GM11168 (cell line): ENCODE measurements at regions not wholly inside any gene's neighbourhood (a gene's known extent, or its start where the extent isn't known, plus 50 kb on each side); places are given as distances from the start of the nearest gene placed in this dataset.

Experiments
- in situ Hi-C: fragments of 300-500 bp; cut with MboI; formaldehyde crosslinking; loops from one replicate; pipeline ENCODE4 v1.12.0; 2022; ENCODE audit warnings: low sequenced_read_pairs; ENCODE audit not compliant: unreplicated experiment

GRCh38 chr18:67301592-67301991, 214.9 kb downstream of the DSEL start:
- in situ Hi-C loops = no loop called here

DNA sequence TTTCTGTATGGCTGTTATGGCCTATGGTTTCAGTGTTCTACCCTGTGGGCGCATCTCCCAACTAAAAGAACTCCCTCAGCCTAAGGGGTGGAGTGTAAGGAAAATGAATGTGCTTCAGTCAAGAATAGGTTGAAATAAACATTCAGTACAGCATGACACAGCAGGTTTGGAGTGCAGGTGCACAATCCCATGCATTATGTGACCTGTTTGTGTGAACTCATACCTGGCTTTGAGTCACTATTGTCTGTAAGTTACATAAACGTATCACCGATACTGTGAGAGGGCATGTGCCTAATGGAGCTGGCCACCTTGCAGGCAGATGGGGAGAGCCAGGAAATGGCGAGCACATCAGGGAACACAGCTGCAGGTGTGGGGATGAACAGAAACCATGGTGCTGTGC, 216.0 kb downstream of the DSEL start:
- in situ Hi-C loops = no loop called here

DNA sequence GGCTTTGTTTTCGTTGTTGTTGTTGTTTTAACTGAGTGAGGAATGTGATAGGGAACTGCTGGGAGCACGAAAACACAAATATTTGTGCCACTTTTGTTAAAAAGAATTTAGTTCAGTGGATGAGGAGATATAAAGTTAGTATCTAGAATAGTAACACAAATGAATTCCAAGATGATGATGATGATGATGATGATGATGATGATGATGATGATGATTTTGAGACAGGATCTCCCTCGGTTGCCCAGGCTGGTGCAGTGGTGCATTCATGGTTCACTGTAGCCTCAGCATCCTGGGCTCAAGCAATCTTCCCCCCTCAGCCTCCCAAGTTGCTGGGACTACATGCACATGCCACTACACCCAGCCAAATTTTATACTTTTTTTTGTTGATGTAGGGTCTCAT, 223.7 kb downstream of the DSEL start:
- in situ Hi-C loops = no loop called here

GRCh38 chr18:67290421-67290820, 226.1 kb downstream of the DSEL start:
- in situ Hi-C loops = no loop called here

- in situ Hi-C loops = no loop called here
These were observed 230.9 kb downstream of the DSEL start for GRCh38 chr18:67285583-67285982.

DNA sequence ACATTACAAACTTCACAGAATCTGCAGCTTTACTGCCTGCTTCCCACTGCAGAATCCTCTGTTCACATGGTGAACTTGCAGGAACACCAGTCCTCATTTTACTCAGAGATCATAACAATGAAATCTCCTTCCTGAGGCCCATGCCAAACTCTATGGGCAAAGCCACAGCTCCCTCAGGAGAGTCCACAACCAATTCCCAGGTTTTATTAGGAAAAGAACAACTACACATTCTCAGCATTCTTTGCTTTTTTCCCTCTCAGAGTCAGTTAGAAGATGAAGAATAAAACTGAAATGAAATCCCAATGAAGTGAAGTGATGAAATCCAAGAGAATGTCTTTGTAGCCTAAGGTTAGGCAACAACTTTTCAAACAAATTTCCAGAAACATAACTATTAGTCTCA, 233.7 kb downstream of the DSEL start:
- in situ Hi-C loops = no loop called here

- in situ Hi-C loops = no loop called here
These were observed 234.8 kb downstream of the DSEL start for GRCh38 chr18:67281746-67282145.

DNA sequence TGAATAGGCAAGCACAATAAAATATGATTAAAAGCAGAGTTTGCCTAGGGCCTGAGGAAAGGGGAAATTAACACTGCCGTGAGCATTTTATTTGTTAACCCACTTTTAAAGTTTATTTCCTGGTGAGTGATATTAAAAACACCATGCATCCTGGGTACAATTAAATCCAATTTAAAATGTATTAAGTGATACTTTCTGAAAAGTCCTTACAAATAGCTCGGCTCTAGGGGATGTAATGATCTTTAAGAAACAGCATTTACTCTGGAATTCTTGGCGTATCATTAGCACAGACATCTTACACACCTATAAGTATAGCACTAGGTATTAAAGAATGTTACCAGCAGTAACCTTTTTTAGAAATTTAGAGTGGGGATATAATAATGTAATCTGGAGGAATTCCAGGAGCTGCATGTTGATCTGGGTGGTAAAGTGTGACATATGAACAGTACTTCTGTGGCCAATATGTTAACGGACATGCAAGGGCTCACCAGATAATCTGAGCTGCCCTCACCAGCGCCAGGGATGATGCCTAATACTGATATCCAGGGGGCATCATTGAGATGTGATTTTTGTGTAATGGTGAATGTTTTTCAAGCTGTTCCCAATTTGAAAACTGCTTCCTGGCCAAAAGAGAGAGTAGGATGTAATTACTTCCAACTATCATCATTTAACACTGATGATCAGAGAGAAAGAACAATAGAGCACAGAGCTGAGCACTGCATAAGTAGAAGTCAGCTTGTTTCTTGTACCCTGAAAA, 235.9 kb downstream of the DSEL start:
- in situ Hi-C loops = no loop called here

DNA sequence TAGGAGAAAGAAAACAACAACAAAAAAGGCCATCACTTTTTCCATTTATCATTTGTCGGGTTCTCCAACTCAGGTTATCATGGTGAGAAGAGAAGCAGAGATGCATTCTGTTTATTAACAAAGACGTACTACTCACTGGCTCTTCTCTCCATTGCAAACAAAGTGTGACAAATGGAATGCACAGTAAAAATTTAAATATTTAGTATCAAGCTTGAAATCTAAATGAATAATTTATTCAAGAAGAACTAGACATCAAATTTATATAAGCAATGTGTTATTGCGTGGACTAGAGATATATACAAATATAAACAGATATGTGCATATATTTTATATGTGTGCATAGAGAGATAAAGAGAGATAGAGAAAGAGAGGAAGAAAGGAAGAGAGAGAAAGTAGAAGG, 236.5 kb downstream of the DSEL start:
- in situ Hi-C loops = no loop called here

- in situ Hi-C loops = no loop called here
These were observed 237.5 kb downstream of the DSEL start for GRCh38 chr18:67278984-67279383.

DNA sequence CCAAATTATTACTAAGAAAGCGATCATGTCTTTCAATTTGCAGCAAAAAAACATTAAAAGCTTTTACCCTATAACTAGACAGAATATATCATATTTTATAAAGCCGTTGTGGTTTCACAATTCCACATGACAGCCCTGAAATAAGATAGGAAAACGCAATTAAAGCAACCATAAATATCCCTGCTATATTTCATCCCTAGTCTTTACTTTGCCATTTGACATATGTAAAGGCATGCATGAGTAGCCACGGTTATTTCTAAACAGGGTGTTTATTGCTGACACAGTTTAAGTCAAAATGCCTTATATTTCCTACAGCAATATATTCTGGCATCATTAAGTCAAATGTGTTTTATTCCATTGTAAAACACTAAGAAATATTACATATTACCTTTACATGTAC, 239.9 kb downstream of the DSEL start:
- in situ Hi-C loops = no loop called here

- in situ Hi-C loops = no loop called here
These were observed 243.2 kb downstream of the DSEL start for GRCh38 chr18:67273288-67273687.

DNA sequence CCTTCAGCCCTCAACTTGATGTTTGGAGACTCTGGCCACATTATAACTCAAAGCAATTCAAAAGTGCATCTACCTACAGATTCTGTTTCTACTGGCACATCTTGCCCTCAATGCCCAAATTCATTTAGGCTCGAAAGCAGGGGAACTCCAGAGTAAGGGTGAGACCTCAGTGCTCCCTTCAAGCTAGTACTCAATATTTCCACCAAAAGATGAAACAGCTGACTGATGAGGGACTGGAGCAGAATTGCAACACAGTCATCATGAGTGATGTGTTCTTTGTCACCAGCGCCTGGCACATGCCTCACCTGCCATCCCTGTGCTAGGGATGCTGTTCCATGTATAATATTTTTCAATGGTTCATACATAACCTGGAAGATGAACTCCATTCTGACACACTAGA, 247.3 kb downstream of the DSEL start:
- in situ Hi-C loops = no loop called here

GRCh38 chr18:67268530-67268929, 248.0 kb downstream of the DSEL start:
- in situ Hi-C loops = no loop called here

DNA sequence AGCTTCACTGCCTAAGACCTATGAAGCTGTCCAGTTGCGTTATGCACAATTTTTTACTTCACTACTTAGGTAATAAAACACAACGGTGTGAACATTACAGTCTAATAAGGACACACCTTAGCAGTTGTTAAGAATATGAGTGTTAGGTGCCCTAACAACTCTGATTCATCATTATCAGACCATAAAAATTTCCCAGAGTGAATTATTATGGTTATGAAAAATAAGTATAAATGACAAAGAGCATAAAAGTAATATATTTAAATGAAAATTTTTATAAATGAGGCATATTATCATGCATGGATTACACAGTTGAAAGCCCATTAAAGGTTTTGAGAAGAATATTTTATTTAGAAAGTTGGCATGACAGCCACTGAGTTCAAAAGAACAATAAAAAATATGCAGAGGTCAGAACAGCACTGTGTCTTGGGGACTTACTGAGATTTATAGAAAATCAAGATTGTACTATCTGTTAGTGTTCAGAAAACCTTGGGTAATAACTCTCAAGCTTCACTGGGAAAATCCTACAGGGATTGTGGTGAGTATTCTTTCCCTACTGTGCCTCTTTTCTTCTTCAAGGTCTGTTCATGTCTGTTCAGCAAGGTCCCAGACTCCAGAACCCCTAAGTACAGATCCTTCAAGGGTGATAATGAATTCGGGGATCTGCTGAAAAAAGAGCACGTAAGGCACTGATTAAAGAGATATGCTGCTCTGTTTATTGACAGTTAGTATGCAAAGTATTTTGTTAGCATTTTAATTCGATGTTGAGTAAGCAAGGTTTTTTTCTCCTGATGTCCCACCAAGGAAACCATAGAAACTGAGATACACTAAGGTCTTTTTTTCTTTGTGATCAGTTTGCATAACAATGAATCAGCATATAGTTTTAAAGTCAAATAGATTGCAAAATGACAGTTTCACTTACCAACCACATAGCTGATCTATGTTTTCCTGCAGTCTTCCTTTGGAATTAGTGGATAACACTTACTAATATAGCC, 250.0 kb downstream of the DSEL start:
- in situ Hi-C loops = no loop called here

DNA sequence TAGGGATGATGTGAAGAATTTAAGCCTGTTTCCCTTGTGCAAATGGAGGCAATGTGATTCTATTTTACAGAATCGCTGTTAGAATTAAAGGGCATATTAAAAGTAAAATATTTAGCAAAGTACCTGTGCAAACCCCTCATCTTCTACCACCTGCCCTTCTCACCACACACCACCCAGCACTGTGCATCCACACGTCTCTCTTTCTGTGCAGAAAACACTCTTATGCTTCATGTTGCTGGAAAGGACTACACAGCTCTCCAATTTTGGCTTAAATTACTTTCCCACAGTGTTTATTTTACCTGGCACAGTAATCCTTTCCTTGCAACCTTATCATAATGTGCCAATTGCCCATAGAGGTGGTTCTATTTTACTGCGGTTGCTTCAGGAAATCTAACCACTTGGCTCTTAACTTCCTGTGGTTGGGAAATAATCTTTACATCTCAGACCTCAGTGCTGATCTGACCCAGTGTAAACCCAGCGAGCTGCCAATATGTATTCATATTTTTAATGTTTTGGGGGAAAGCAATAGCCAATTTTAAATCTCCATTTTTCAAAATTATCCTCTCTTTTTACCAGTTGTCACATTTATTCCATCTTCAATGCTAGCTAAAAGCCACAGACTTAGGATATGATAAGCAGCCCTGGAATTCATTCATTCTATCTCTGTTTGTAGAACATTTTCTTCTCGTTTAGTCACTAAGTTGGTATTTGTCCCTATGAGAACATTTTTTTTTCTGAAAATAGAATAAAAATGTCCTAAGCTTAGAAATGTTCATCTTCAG, 250.9 kb downstream of the DSEL start:
- in situ Hi-C loops = no loop called here

- in situ Hi-C loops = no loop called here
These were observed 254.5 kb downstream of the DSEL start for GRCh38 chr18:67261931-67262552.

GRCh38 chr18:67260841-67261240, 255.7 kb downstream of the DSEL start:
- in situ Hi-C loops = no loop called here

GRCh38 chr18:67250776-67251424, 265.6 kb downstream of the DSEL start:
- in situ Hi-C loops = no loop called here
